Activated CD4-positive, alpha-beta T cell treated with anti-CD3 and anti-CD28 coated beads, Interleukin-2, Interleukin-4, amounts not matched to agents 100 ng/mL and 50 ng/mL, durations not matched to agents 16 hours and 8 hours (primary cell): ENCODE measurements at regions not wholly inside any gene's neighbourhood (a gene's known extent, or its start where the extent isn't known, plus 50 kb on each side); places are given as distances from the start of the nearest gene placed in this dataset.
"Not testable (repeated sequence)": the region's sequence is repeated elsewhere in the genome, so short reads cannot be mapped to it uniquely, and the experiment has no call there.

Experiments
- DNase-seq: peaks from one replicate; pipeline ENCODE4 v3.0.0-alpha.2; 2020; ENCODE audit warnings: low spot score

DNA sequence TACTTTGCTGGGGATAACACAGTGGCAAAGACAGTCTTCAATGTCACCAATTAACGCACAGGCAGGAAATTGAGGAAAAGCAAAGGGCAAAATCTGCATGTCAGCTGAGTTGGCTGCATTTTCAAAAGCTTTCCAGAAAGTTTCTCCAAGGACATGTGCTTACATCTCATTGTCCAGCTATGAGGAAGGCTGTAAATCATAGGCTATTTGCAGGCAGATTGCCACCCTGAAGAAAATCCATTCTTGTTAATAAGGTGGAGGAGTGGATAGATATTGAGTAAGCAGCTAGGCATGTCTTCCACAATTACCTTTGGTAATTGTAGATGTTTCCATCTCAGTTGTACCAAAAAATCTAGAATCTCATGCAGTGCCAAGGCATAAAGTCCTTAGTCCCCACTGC lies 278.0 kb upstream of the NUDT12 start:
- DNase-seq = no peak

DNA sequence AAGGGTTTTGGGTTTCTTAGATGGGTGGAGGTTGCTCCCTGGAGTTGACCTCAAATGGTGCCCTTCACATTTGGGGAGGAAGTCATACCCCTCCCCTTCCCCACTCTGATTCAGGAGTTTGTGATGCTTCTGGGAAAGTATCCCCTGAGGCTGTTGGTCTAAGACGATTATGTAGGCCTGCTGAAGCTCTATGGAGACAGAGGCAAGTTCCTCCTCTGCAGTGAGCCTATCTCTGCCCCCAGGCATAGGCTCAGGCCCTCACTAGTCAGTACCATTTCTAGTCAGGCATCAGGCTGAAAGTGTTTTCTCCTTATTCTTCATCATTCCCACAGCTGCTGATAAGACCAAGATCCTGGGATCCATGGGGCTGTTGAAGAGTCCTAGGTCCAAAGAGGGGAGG lies 271.6 kb upstream of the NUDT12 start:
- no peak for DNase-seq

DNA sequence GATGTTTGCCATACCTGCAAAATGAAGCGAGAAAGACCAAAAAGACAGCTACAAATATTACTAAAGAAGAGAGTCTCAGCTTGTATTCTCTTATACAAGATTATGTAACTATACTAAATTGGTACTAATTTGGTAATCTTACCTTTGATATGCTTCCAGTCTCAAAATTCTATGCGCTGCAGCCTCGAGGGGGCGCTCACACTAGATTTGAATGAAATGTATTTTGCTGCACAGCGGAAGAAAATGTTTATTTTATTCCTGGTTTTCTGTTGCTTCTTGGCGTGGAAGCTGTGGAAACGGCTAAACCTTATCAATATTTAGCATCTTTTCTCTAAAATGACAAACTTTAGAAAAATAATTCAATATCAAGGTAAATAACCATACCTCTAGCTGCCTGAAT lies 267.0 kb upstream of the NUDT12 start:
- DNase-seq = no peak

DNA sequence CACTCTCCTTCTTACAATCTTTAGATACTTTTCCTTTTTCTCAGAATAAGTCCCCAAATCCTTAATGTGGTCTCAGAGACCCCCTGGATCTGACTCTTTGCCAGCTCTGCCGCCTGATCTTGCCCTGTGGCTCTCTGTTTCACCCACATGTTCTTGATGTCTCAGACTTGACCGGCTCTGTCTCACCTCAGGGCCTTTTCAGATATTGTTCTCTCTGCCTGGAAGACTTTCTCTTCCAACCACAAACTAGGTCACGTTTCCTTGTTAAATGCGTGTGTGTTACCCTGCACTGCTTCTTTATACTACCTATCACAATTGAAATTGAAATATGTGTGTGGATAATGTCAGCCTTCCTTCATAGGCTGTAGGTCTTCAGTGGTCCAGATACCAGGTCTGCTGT lies 265.4 kb upstream of the NUDT12 start:
- DNase-seq = no peak

DNA sequence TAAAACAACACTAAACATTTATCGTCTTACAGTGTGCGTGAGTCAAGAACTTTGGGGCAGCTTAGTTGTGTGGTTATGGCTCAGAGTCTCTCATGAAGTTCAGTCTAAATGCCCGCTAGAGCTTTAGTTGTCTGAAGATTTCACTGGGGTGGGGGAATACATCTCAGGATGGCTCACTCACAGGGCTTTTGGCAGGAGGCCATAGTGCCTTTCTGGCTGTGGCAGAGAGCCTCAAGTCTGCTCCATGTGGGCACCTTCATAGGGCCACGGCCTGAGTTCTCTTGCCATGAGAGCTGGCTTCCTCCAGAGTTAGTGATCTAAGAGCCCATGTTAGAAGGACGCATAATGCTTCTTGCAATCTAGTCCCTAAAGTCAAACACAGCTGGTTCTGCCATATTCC lies 258.8 kb upstream of the NUDT12 start:
- no peak for DNase-seq

DNA sequence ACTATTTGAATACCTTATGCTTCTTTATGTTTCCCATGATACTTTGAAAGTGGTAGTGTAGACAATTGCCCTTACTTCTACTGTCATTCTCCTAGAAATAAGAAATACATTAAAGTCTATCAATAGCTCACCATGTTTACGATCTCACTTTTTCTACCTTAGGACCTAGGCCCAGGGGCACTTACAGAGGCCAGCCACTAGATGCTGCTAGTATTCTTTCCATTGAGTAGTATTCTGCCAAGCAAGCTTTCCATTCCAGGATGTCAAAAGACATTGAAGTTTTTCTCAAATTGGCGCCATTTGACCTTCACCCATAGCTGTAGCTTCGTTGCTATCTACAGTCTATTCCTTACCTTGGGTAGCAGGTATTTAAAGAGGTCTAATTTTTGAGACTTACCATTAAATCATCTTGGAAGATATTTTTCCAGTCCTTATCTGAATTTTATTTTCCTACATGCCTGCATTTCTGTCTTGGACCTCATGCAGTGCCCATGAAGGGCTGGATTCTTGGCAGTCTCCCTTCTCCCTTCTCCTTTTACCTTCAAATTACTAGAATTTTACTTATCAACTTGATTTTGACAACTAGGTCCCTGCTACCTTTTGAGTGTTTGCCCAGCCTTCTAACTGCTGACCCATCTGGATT lies 246.0 kb upstream of the NUDT12 start:
- peak; percentile 1 for DNase-seq

DNA sequence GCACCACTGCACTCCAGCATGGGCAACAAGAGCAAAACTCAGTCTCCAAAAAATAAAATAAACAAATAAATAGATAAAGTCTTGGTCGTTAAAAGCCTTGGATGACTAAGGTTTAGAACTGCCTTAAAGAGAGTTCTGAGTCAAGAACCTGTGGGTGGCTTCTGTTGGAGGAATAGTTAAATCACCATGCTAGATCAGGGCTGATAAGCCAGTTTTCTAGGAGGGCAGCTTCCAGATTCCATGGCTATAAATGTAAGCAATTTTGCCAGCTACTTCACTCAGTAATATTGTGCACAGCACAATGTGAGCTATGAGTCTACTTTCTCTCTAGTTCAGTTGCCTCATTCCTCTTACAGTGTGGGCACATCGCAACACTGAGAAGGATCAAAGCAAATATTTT lies 242.1 kb upstream of the NUDT12 start:
- DNase-seq = no peak

DNA sequence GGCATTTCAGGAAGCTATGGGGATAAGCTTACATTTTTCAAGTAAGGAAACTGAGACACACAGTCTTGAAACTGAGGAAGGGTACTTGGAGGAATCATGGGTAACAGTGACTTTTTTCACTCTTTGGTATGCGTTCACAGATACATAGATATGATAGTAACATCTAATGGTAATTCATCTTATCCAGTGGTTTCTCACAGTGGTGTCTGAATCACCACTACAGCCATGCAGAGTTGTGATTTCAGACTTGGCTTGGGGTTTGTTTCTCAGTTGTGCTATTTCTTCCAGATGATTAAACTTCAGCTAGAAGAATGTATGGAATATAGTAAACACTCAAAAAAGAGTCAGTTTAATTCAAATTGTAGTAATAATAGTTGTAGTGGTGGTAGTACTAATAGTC lies 239.1 kb upstream of the NUDT12 start:
- DNase-seq = no peak

DNA sequence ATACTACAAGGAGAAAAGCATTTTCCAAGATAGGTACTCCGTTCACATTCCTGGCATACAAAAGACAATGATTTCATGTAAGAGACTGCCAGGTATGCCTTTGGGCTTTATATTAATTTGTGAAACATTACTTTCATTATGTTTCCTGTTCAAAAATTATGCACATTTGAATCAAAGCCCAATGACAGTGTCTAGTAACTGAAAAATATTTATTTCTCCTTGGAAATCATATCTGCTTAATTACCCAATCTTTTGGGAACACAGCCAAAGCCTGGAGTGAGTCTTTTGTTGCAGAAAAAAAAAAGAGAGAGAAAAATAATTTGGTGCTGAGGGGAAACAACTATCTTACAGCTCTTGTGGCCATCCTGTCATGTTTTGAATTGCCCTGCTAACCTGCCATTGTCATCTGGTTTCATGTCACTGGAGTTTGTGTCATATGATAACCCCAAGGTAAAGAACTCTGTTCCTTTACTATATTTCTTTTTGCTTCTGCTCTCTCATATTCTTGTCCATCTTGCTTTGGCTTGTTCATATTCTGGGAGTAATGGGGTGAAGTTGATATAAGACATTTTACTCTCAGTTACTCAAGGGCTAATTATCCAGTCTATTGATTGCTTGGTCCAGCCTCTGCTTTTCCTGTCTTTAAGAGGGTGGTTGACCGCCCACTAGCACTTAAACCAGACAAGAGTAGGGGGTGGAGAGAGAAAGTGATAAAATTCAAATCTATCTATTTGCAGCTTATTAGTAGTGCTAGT lies 238.3 kb upstream of the NUDT12 start:
- no peak for DNase-seq

DNA sequence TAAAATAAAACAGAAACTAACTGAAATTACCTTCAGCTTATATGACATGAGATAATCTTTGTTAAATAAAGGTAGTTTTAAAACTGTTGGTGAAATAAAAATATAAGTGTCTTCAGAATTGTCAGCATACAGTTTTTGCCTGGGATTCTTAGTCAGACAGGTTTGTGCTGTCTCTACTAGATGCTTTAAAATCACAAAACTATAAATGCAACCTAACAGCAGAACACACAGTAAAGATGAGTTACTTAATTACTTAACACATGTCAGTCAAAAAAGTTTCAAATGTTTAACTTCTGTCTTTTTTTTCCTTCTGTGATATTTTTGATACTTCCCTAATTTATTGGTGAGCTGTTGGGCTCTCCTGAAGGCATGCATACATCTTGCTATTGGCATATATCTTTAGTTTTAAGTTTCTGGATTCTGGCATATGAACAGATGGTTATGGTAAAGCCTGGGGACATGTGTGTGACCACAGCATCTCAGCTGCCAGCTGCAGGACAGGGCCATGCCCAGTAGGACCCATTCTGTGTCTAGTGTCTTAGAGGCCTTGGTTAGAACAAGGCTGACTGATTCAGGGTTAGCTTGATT lies 231.1 kb upstream of the NUDT12 start:
- DNase-seq = no peak

DNA sequence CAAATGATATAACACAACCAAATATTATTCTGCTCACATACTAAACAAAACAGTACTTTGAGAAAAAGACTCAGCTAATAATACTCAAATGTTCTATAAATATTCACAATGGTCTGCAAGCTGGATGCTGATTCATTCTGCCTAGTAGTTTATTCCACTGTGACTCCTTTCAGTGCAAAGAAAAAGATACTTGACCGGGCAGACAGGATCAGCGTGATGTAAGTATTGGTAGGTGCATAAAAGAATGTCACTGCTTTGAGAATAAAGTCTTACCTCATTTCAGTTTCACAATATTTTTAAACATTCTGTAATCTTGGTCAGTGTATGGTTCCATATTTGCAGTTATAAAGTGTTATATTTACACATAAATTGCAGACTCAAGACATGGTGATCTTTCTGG lies 223.0 kb upstream of the NUDT12 start:
- DNase-seq = no peak

DNA sequence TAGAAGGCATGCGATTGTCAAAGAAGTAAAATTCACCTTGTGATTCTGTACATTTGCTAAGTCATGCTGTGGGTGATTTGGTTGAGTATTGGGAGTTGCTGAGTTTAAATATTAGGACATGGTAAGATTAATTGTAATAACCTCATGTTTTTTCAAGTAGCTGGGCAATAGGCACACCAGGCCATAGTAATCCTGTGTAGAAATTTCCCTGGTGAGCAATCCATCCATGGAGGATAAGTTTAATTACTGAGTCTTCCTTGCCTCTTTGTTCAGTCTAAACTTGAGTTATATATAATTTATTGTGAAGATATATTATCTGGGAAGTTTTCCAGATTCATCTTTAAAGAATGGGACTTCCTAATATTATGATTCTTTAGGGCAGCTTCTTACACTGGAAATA lies 221.1 kb upstream of the NUDT12 start:
- no peak for DNase-seq

DNA sequence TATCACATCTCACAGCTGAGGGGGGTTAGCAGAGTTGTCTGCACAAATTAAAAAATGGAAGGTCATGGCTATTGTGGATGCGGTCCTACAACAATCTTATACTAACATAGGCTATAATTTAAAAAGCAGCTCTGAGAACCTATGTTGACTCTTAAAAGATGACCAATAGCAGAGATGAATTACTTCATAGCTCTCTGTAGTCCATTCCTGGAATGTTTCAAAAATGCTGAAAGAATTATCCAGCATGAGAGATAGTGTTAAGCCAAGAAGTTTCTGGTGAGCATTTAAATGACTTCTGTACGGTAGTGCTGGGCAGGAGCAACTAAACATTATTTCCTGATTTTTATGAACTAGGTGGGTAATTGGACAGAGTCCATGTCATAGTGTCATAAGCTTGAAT lies 218.2 kb upstream of the NUDT12 start:
- no peak for DNase-seq

DNA sequence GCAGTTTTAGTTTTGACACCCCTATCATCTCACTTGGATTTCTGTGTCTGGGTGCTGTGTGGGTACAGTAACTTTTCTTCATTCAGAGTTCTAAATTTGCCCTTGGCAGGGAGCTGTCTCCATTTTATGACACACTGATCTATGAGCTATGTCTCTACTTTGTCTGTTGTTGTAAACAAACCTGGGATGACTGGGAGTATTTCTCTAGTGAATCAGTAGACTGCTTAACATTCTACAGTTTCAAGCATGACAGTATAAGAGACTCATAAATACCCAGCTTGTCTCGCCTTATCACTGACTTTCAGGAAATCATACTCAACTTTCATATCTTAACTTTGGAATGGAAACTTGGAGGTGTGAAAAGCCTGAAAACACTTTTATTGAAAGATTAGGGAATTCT lies 212.1 kb upstream of the NUDT12 start:
- no peak for DNase-seq

DNA sequence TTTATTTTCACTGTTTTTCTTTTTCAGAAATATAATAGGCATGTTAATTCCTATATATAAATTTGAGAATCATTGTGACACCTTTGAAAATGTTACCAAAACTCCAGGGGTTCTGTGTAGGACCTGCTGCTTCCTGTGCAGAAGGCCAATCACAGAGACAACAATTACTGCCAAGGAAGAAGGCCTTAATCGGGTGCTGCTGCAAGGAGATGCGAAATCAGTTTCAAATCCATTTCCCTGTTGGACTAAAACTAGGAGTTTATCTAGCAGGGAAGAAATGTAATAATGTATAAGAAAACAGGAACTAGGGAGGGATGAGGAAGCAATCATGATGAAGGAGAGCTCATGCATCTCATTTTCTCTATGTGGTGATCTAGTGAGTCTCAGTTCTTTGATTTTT lies 209.7 kb upstream of the NUDT12 start:
- no peak for DNase-seq

DNA sequence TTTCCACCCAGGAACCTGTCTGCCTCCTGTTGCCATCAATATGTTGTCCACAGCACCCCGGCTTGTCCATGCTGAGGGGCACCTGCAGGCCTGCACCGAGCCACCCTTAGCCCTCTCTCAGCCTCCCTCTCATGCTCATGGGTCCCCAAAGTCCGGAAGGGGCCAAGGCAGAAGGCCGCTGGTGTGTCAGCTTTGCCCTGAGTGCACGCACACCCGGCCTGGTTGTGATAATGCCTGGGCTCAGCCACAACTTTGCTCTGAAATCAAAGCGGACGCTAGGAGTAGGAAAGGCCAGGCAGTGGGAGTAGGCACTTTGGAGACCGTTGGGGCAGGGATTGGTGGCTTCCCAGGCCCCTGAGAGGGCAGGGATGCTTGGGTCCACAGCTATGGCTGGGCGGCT lies 201.8 kb upstream of the NUDT12 start:
- DNase-seq = no peak

DNA sequence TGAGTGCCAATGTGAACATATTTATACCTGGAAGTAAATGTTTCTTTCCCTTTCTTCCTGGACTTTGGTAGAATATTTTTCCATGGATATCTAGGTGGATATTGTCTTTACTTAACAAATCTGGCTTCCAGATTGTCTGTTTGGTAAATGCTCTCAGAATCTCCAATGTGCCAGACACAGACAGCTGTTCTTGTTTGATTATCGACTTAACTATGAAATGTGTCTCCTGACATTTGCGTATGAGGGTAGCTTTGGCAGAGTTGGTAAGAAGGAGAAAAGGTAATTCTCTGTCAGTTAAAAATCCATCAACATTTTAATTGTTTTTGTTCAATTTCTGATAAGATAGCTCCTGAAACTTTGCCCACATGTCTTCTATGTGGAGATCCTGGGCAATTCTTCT lies 196.4 kb upstream of the NUDT12 start:
- no peak for DNase-seq

DNA sequence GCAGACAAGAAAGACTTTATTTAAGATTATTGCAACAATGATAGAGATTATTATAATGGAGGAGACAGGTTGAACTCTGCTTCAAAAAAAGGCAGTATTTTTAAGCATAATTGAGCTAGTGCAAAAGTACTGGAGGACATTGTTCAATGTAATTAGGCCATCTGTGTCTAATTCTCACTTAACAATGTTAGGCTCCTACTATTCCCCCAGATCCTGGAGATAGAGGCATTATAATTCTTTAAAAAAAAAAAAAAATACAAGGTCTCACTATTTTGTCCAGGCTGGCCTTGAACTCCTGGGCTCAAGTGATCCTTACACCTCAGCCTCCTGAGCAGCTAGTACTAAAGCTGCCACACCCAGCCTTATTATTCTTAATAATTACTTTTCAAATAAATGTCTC lies 193.4 kb upstream of the NUDT12 start:
- no peak for DNase-seq

DNA sequence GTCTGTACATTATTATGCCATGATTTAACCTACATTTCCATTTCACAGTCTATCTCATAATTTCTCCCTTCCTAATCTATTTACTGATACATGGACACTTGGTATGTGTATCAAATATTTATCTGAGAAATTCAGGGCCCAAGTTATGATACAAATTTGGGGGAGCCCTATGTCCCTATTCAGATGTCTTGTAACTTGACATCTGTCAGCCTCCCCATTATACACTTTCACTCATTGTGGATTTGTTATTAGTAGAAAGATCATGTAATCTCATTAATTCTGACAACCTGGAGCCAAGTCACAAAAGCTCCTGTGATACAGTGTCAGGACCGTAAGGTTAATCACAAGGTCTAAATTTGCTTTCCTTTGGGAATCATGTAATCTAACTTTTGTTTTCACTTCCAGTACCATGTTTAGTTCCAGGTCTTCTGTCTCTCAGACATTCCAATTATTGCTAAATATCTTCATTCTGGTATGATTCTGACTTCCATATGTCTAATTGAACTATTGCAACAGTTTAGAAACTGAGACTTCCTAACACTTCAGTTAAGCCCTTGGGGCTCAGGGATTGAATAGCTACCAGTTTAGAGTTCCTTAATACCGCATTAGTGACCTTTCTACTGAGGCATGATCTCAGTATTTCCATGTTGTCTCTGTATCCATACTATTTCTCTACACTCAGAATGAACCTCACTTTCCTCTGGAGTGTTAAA lies 182.9 kb upstream of the NUDT12 start:
- DNase-seq = no peak

DNA sequence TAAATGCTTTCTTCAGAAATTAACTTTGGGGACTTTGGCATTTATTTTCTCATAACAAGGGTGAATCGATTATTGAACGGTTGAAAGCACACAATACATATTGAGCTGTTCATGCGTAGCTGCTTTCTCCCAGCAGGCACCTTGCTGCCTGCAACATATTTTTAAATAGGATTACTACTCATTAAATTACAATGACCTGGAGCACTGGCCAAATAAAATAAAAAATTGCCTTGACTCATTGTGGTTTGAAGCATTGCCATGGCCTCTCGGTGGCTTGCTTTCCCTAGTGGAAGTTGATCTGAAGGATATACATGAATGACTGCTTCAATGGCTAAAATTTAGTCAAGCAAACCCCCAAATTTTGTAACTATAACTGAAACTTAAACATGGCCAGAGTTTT lies 181.6 kb upstream of the NUDT12 start:
- DNase-seq = no peak

DNA sequence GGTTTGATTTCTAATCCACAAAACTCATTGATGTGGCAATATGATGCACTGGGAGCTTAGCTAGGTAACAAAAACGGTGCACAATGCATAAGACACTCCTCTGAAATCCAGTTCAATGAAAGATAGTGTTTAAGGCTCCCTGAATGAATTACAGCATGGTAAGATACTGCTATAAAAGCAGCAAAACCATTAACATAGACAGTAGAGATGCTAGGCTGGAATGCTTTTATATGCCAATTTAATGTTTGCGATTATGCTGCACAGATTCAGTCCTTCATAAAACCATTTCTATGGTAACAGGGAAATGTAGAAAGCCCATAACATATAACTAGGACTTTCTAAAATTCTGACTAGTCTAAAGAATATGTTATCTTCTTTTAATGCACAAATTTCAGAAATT lies 180.8 kb upstream of the NUDT12 start:
- DNase-seq = no peak

DNA sequence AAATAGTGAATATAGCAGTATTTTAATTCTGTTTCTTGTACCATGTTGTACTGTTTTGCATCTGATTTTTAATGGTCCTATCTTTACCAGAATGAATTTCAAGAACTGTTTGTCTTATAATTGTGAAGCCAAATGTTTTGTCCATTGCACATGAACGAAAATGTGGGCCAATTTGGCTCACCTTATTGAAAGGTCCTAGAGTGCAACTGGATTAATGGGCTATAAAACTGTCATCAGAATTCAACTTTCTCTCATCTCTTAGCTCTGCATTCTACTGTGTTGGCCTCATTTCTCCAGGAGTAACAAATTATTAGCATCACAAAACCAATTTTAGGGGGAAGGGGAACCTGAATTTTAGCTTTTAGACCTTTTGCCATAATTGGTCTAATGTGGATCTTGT lies 179.4 kb upstream of the NUDT12 start:
- no peak for DNase-seq

DNA sequence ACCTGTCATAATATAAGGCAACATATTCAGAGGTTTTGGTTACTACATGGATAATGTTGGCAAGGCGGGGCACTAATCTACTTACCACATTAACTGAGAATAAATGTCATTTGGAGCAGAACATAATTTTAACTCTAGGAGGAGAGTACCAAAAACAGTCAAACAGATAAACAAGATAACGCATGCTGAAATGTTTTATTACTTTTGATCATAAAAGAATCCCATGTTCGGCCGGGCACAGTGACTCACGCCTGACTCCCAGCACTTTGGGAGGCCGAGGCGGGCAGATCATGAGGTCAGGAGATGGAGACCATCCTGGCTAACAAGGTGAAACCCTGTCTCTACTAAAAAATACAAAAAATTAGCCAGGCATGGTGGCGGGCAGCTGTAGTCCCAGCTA lies 173.8 kb upstream of the NUDT12 start:
- DNase-seq = not testable (repeated sequence)
